Mesodermal cell (in vitro differentiated cells): ENCODE measurements at regions not wholly inside any gene's neighbourhood (a gene's known extent, or its start where the extent isn't known, plus 50 kb on each side); places are given as distances from the start of the nearest gene placed in this dataset.
"Not testable (repeated sequence)": the region's sequence is repeated elsewhere in the genome, so short reads cannot be mapped to it uniquely, and the experiment has no call there.

Experiments
- H3K27ac ChIP-seq: 2 replicates; pipeline ENCODE4 v1.7.0; 2013; ENCODE audit warnings: mild to moderate bottlenecking, low read depth, low read length, moderate library complexity; ENCODE audit not compliant: severe bottlenecking
- H3K36me3 ChIP-seq: 2 replicates; pipeline ENCODE4 v1.7.1; 2013; ENCODE audit warnings: mild to moderate bottlenecking, low read length, moderate library complexity; ENCODE audit not compliant: control insufficient read depth, insufficient read depth
- H3K4me1 ChIP-seq: one replicate; pipeline ENCODE4 v1.7.1; 2013; ENCODE audit warnings: mild to moderate bottlenecking, low read length; ENCODE audit not compliant: insufficient read depth, control insufficient read depth, poor library complexity, severe bottlenecking
- H3K4me3 ChIP-seq: 2 replicates; pipeline ENCODE4 v1.7.0; 2013; ENCODE audit warnings: low read length, control low read depth, mild to moderate bottlenecking; ENCODE audit not compliant: insufficient read depth, poor library complexity, severe bottlenecking; ENCODE audit errors: extremely low read depth
- H3K9me3 ChIP-seq: 2 replicates; pipeline ENCODE4 v1.7.1; 2013; ENCODE audit warnings: mild to moderate bottlenecking, low read length, moderate library complexity; ENCODE audit not compliant: control insufficient read depth
- WGBS, 2 experiments: methylation state at CpG; one replicate each; pipeline ENCODE4 v1.1.5; 2013; ENCODE audit warnings: missing lambda C conversion rate in 2 of 2; ENCODE audit not compliant: insufficient coverage in 2 of 2; 5-methylcytosine and 5-hydroxymethylcytosine counted together

DNA sequence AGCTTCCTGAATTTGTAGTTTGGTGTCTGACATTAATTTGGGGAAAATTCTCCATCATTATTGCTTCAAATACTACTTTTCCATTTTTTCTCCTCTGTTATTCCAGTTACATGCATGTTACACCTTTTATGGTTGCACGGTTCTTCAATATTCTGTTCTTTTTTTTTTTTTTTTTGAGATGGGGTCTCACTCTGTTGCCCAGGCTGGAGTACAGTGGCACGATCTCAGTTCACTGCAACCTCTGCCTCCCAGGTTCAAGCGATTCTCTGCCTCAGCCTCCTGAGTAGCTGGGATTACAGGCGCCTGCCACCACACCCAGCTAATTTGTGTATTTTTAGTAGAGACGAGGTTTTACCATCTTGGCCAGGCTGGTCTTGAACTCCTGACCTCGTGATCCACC lies 109.4 kb upstream of the XIST start:
- not testable (repeated sequence) for H3K4me3 ChIP-seq, H3K27ac ChIP-seq, H3K9me3 ChIP-seq, H3K4me1 ChIP-seq
- WGBS, 2 experiments, result 100% methylated on average over 1 of the region's 6 CpGs; no CpG with 5 or more reads in 1 of the 2 experiments
- H3K36me3 ChIP-seq, result peaks cover 19% of the 10 kb centered on the region

DNA sequence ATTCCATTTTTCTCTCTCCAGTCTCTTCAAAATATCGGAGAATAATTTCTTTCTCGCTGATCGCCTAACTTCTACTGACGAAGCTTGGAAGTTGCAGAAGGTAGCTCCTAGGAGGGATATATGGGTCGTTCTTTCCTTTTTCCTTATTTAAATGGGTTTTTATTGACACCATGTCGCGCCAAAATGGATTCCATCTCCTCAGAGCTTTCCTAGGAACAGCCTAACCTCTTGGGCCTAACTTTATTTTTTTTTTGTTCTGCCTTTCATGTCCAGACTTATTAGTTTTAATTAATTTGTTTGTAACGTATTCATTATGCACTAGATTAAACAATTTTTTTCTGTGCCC lies 92.0 kb upstream of the XIST start:
- Histone ChIP-seq H3K4me3 (peak overlapping the region; percentile 56), H3K36me3 (peaks cover 12% of the 10 kb centered on the region), H3K27ac (peak overlapping the region; percentile 80), H3K9me3 (no peaks in the 10 kb centered on the region), H3K4me1 (no peaks in the 10 kb centered on the region)
- WGBS, 2 experiments, result no CpG with 5 or more reads among the region's 8 CpGs

DNA sequence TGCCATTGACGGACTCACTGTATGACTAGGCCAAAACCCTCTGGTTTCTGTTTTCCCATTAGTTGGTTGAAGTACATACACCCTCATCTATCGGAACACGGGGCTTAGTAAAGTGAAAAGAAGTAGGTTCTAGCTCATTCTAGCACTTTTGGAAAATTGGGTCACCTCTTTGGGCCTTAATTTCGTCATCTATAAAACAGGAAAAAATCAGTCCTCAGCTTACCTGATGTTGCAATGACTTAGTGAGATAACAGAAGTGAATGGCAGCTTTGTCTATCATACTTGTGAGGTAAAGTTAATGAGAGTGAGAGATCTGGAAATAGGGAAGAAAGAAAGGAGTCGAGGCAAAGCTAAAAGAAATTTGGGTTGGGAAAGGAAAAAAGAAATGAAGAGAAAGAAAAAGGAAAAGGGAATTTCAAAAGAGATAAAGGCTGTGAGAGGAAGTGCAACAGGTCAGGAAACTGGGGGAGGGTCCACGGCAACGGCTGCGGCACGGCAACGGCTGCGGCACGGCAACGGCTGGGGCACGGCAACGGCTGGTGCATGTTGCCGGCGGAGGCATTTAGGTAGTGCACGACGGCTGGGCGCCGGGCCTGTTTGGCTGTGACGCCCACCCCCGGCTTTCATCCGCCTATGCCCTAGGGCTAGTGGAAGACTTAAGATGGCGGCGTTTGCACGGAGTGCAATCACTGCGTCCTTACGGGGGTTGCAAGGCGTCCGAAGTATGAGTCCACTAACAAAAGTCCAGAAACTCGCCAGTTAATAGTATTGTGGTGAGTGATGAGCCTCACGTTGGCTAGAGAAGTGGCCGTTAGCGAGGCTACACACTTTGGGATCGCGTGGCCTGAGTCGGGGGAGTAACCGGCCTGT lies 91.4 kb upstream of the XIST start:
- Histone ChIP-seq H3K36me3 (peaks cover 7% of the 10 kb centered on the region), H3K27ac (peak overlapping the region; percentile 80), H3K4me1 (no peaks in the 10 kb centered on the region), H3K4me3 (peak overlapping the region; percentile 56), H3K9me3 (no peaks in the 10 kb centered on the region)
- WGBS, 2 experiments, result 2 to 3% methylated on average over 15 to 19 of the region's 39 CpGs

GRCh38 chrX:73940893-73941470 lies 88.5 kb upstream of the XIST start:
- H3K4me1 ChIP-seq, result no peaks in the 10 kb centered on the region
- WGBS, 2 experiments, result no CpG with 5 or more reads among the region's 2 CpGs
- H3K27ac ChIP-seq, result no peak overlapping the region
- H3K4me3 ChIP-seq, result no peak overlapping the region
- H3K36me3 ChIP-seq, result no peaks in the 10 kb centered on the region
- no peaks in the 10 kb centered on the region for H3K9me3 ChIP-seq

DNA sequence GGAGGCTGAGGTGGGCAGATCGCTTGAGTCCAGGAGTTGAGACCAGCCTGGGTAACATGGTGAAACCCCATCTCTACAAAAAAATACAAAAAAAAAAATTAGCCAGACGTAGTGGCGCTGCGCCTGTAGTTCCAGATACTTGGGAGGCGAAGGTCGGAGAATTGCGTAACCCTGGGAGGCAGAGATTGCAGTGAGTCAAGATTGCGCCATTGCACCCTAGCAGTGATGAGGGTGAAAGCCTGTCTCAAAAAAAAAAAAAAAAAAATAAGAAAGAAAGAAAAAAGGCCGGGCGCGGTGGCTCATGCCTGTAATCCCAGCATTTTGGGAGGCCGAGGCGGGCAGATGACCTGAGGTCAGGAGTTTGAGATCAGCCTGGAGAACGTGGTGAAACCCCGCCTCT lies 85.3 kb upstream of the XIST start:
- H3K4me1 ChIP-seq, H3K4me3 ChIP-seq, H3K27ac ChIP-seq, H3K9me3 ChIP-seq, H3K36me3 ChIP-seq: not testable (repeated sequence)
- 91 to 97% methylated on average over 6 to 11 of the region's 15 CpGs for WGBS, 2 experiments

DNA sequence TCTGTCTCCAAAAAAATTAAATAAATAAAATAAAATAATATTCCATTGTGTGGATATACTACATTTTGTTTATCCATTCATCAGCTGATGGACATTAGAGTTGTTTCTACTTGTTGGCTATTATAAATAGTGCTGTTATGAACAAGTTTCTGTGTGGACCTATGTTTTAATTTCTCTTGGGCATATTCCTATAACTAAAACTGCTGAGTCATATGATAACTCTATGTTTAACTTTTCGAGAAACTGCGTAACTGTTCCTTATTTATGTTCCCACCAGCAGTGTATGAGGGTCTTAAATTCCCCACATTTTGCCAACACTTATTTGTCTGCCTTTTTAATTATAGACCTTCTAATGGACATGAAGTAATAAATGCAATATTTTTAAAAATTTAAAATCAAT lies 80.0 kb upstream of the XIST start:
- H3K27ac ChIP-seq, result no peak overlapping the region
- H3K4me3 ChIP-seq, result no peak overlapping the region
- WGBS, 2 experiments, result 90% methylated on average over 2 of the region's 2 CpGs; no CpG with 5 or more reads in 1 of the 2 experiments
- no peaks in the 10 kb centered on the region for H3K36me3 ChIP-seq
- no peaks in the 10 kb centered on the region for H3K9me3 ChIP-seq
- H3K4me1 ChIP-seq, result no peaks in the 10 kb centered on the region

- no peaks in the 10 kb centered on the region for H3K9me3 ChIP-seq
- no CpG with 5 or more reads among the region's 1 CpG for WGBS, 2 experiments
Observed at GRCh38 chrX:73930300-73930699, 77.8 kb upstream of the XIST start.

GRCh38 chrX:73922856-73923455 lies 70.4 kb upstream of the XIST start:
- H3K4me1 ChIP-seq, result peaks cover 13% of the 10 kb centered on the region
- no peaks in the 10 kb centered on the region for H3K9me3 ChIP-seq
- no peak overlapping the region for H3K27ac ChIP-seq
- H3K36me3 ChIP-seq, result no peaks in the 10 kb centered on the region
- no peak overlapping the region for H3K4me3 ChIP-seq
- no CpG with 5 or more reads among the region's 2 CpGs for WGBS, 2 experiments

More at GRCh38 chrX:73930300-73930699, 77.8 kb upstream of the XIST start:
- H3K27ac ChIP-seq, result no peak overlapping the region
- H3K4me1 ChIP-seq, result no peaks in the 10 kb centered on the region
- no peak overlapping the region for H3K4me3 ChIP-seq
- H3K36me3 ChIP-seq, result no peaks in the 10 kb centered on the region

GRCh38 chrX:73916931-73917667 lies 64.6 kb upstream of the XIST start:
- Histone ChIP-seq H3K4me1 (peaks cover 21% of the 10 kb centered on the region), H3K4me3 (no peak overlapping the region), H3K27ac (peak overlapping the region; percentile 99), H3K36me3 (no peaks in the 10 kb centered on the region), H3K9me3 (no peaks in the 10 kb centered on the region)
- 50 to 100% methylated on average over 1 of the region's 2 CpGs for WGBS, 2 experiments

DNA sequence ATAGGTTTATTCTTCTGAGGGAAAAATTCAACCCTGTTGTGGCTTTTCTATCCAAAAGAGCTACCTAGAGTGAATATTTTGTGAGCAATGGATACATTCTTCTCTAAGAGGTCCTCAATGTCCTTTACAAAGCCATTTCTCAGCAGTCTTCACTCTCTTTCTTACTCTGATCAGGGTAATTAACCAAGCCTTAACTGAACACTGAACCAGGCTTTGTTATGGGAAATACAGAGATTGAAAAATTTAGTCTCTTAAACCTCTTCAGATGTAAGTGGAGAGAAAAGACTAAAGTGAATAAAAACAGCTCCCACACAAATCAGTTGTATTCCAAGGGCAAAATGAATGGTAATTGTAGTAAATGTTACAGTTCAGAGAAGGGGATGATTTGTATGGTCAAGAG lies 64.0 kb upstream of the XIST start:
- no peaks in the 10 kb centered on the region for H3K9me3 ChIP-seq

More for the DNA sequence above, 64.0 kb upstream of the XIST start:
- H3K4me3 ChIP-seq, result no peak overlapping the region
- peaks cover 21% of the 10 kb centered on the region for H3K4me1 ChIP-seq
- no peaks in the 10 kb centered on the region for H3K36me3 ChIP-seq
- peak overlapping the region; percentile 99 for H3K27ac ChIP-seq
